ENCODE measurements at regions not wholly inside any gene's neighbourhood (a gene's known extent, or its start where the extent isn't known, plus 50 kb on each side); places are given as distances from the start of the nearest gene placed in this dataset.

GRCh38 chr16:65278874-65279273, 157.0 kb upstream of the CDH11 start:
- WGBS, result 97% methylated on average over 6 of the region's 6 CpGs
- Histone ChIP-seq H3K9me3 (no peaks in the 10 kb centered on the region), H3K36me3 (no peaks in the 10 kb centered on the region), H3K4me1 (no peaks in the 10 kb centered on the region), H3K27me3 (no peaks in the 10 kb centered on the region), H3K27ac (replicated peaks in 1 of 4) (no peak overlapping the region), H3K4me3 (no peak overlapping the region)
- intact Hi-C loops (cut with DNase I), result no loop called here
- no peak for DNase-seq (ENCODE audit: extremely low spot score)
- TF ChIP-seq POLR2AphosphoS5 (IDR thresholded peaks at IDR 0.05), result no peak

- TF ChIP-seq POLR2A (IDR thresholded peaks at IDR 0.05; ENCODE audit: low read depth) (no peak), POLR2AphosphoS5 (IDR thresholded peaks at IDR 0.05) (no peak), EP300 (IDR thresholded peaks at IDR 0.05) (no peak)
- Histone ChIP-seq H3K4me1 (no peaks in the 10 kb centered on the region), H3K9me3 (no peaks in the 10 kb centered on the region), H3K36me3 (no peaks in the 10 kb centered on the region), H3K27me3 (no peaks in the 10 kb centered on the region), H3K27ac (replicated peaks in 1 of 4) (no peak overlapping the region), H3K4me3 (no peak overlapping the region)
- peak; percentile 39 for DNase-seq (ENCODE audit: extremely low spot score)
- intact Hi-C loops (cut with DNase I), result no loop called here
- 87% methylated on average over 3 of the region's 3 CpGs for WGBS
Observed at GRCh38 chr16:65274566-65274965, 152.7 kb upstream of the CDH11 start.

GRCh38 chr16:65272699-65273414, 151.0 kb upstream of the CDH11 start:
- H3K27me3 ChIP-seq, result no peaks in the 10 kb centered on the region
- H3K9me3 ChIP-seq, result no peaks in the 10 kb centered on the region
- 85% methylated on average over 4 of the region's 4 CpGs for WGBS
- no peaks in the 10 kb centered on the region for H3K4me1 ChIP-seq
- TF ChIP-seq POLR2AphosphoS5 (IDR thresholded peaks at IDR 0.05) (no peak), EP300 (IDR thresholded peaks at IDR 0.05) (no peak), POLR2A (IDR thresholded peaks at IDR 0.05; ENCODE audit: low read depth) (no peak), CTCF (IDR thresholded peaks at IDR 0.05) (no peak)
- no peak overlapping the region for H3K4me3 ChIP-seq
- peak; percentile 77 for DNase-seq (ENCODE audit: extremely low spot score)
- no peak overlapping the region for H3K27ac ChIP-seq (replicated peaks in 1 of 4)
- no peaks in the 10 kb centered on the region for H3K36me3 ChIP-seq
- intact Hi-C loops (cut with DNase I), result no loop called here

GRCh38 chr16:65271996-65272395, 150.1 kb upstream of the CDH11 start:
- DNase-seq (ENCODE audit: extremely low spot score), result no peak
- intact Hi-C loops (cut with DNase I), result no loop called here
- no peaks in the 10 kb centered on the region for H3K9me3 ChIP-seq
- no peaks in the 10 kb centered on the region for H3K4me1 ChIP-seq
- no peak overlapping the region for H3K27ac ChIP-seq (replicated peaks in 1 of 4)
- H3K36me3 ChIP-seq, result no peaks in the 10 kb centered on the region
- H3K27me3 ChIP-seq, result no peaks in the 10 kb centered on the region
- WGBS, result 0% methylated on average over 1 of the region's 1 CpG
- TF ChIP-seq POLR2A (IDR thresholded peaks at IDR 0.05; ENCODE audit: low read depth), result no peak
- TF ChIP-seq CTCF (IDR thresholded peaks at IDR 0.05), result no peak
- TF ChIP-seq EP300 (IDR thresholded peaks at IDR 0.05), result no peak
- TF ChIP-seq POLR2AphosphoS5 (IDR thresholded peaks at IDR 0.05), result no peak
- H3K4me3 ChIP-seq, result no peak overlapping the region

GRCh38 chr16:65268331-65268730, 146.5 kb upstream of the CDH11 start:
- Histone ChIP-seq H3K27ac (replicated peaks in 1 of 4) (no peak overlapping the region), H3K9me3 (peaks cover 0 to 2% (median under 1%) of the 10 kb centered on the region in 4 donors), H3K27me3 (no peaks in the 10 kb centered on the region), H3K4me3 (no peak overlapping the region), H3K4me1 (no peaks in the 10 kb centered on the region), H3K36me3 (no peaks in the 10 kb centered on the region)
- intact Hi-C loops (cut with DNase I), result no loop called here
- DNase-seq (ENCODE audit: extremely low spot score), result no peak
- TF ChIP-seq CTCF (IDR thresholded peaks at IDR 0.05), result no peak
- no peak for TF ChIP-seq EP300 (IDR thresholded peaks at IDR 0.05)
- TF ChIP-seq POLR2AphosphoS5 (IDR thresholded peaks at IDR 0.05), result no peak
- TF ChIP-seq POLR2A (IDR thresholded peaks at IDR 0.05; ENCODE audit: low read depth), result no peak
- WGBS, result 77% methylated on average over 1 of the region's 1 CpG

- no peak for DNase-seq (ENCODE audit: extremely low spot score)
- 85% methylated on average over 1 of the region's 1 CpG for WGBS
- no peak overlapping the region for H3K4me3 ChIP-seq
- peaks cover 0 to 12% (median 3%) of the 10 kb centered on the region in 4 donors for H3K9me3 ChIP-seq
- no peaks in the 10 kb centered on the region for H3K27me3 ChIP-seq
- no peak for TF ChIP-seq EP300 (IDR thresholded peaks at IDR 0.05)
- TF ChIP-seq CTCF (IDR thresholded peaks at IDR 0.05), result no peak
- TF ChIP-seq POLR2AphosphoS5 (IDR thresholded peaks at IDR 0.05), result no peak
- no peak for TF ChIP-seq POLR2A (IDR thresholded peaks at IDR 0.05; ENCODE audit: low read depth)
- H3K4me1 ChIP-seq, result no peaks in the 10 kb centered on the region
- no peaks in the 10 kb centered on the region for H3K36me3 ChIP-seq
- intact Hi-C loops (cut with DNase I), result no loop called here
- no peak overlapping the region for H3K27ac ChIP-seq (replicated peaks in 1 of 4)
Observed at GRCh38 chr16:65263896-65264295, 142.0 kb upstream of the CDH11 start.
